HG03064 (cell line): ENCODE measurements at regions not wholly inside any gene's neighbourhood (a gene's known extent, or its start where the extent isn't known, plus 50 kb on each side); places are given as distances from the start of the nearest gene placed in this dataset.

Source experiments
- ATAC-seq: cut with Tn5 transposase; IDR thresholded peaks from one replicate; pipeline ENCODE4 v1.9.1; 2021; ENCODE audit warnings: low read depth; ENCODE audit not compliant: unreplicated experiment

DNA sequence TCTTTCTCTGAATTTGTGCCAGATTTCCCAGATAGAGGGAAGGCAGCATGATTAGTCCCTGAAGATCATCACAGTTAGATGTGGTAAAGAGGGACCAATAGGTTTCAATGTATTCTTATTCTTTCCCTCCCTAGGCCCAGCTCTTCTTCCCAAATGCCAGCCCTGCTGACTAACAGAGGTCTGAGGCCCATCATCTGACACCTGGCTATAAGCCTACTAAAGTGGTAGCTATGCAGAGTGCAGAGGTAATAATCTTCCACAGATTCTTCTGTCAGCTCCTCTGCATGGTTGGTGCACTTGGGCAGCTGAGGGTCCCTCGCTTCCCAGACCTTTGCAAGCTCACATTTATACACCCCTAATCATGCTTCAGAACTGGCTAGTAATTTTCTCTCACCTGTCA is 63.7 kb upstream of the PZP start:
- no peak for ATAC-seq

DNA sequence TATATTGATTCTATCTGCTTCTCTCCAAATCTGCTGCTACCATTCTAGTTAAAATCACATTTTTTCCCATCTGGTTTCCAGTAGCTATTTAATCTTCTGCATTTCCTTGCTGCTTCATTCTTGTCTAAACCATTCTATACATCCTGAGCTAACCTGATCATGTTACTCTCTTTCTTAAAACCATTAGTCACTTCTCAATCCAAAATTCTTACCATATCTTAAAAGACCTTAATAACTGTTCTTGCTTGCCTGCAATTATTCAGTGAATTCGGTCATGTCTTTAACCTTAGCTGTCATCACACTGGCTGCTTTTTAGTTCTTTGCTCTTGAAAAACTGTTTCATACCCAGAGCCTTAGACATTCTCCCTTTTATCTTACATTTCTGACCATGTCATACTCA is 56.4 kb upstream of the PZP start:
- ATAC-seq: no peak

GRCh38 chr12:9260931-9261330 is 52.7 kb upstream of the PZP start:
- no peak for ATAC-seq

- no peak for ATAC-seq
Measured at GRCh38 chr12:9258676-9259075, 50.5 kb upstream of the PZP start.
